Keratinocyte (primary cell): ENCODE measurements at regions not wholly inside any gene's neighbourhood (a gene's known extent, or its start where the extent isn't known, plus 50 kb on each side); places are given as distances from the start of the nearest gene placed in this dataset.

Experiments
- DNase-seq: peaks from one replicate; pipeline ENCODE4 v3.0.0-alpha.2; 2011; ENCODE audit warnings: low read depth, missing footprints, low spot score
- FAIRE-seq: peaks from 2 replicates; lab custom pipeline; 2011; peaks lifted over from hg19 to GRCh38; lab: Jason Lieb, UNC
- H2AFZ ChIP-seq: 2 replicates; pipeline ENCODE4 v1.6.0; 2012; ENCODE audit warnings: low read length, control low read depth, inconsistent platforms; ENCODE audit not compliant: control insufficient read depth
- H3K27ac ChIP-seq: 2 replicates; pipeline ENCODE4 v1.5.1; 2011; ENCODE audit warnings: low read length; ENCODE audit not compliant: control insufficient read depth, insufficient read depth
- H3K27me3 ChIP-seq: 3 replicates; pipeline ENCODE4 v1.6.0; 2011; ENCODE audit warnings: low read length; ENCODE audit not compliant: control insufficient read depth, insufficient read depth; ENCODE audit errors: extremely low read depth
- H3K36me3 ChIP-seq, 2 experiments: 2 replicates in 1 of 2; 3 replicates in 1 of 2; pipeline ENCODE4 v1.5.1; 2011; ENCODE audit warnings: low read length in 2 of 2, mild to moderate bottlenecking in 1 of 2; ENCODE audit not compliant: control insufficient read depth in 2 of 2, insufficient read depth in 2 of 2; ENCODE audit errors: extremely low read depth in 1 of 2
- H3K4me1 ChIP-seq: 3 replicates; pipeline ENCODE4 v1.5.1; 2011; ENCODE audit warnings: low read length; ENCODE audit not compliant: control insufficient read depth, insufficient read depth; ENCODE audit errors: extremely low read depth
- H3K4me2 ChIP-seq: 3 replicates; pipeline ENCODE4 v1.6.0; 2011; ENCODE audit warnings: low read depth, low read length; ENCODE audit not compliant: control insufficient read depth, insufficient read depth; ENCODE audit errors: extremely low read depth
- H3K4me3 ChIP-seq, 3 experiments: fragments of 200-600 bp in 1 of 3; sonication (generic) in 1 of 3; 2 replicates in 2 of 3; 3 replicates in 1 of 3; pipeline ENCODE4 v1.5.1; 2011 to 2016; ENCODE audit warnings: low read length in 3 of 3, mild to moderate bottlenecking in 3 of 3, control low read depth in 2 of 3, inconsistent platforms in 1 of 3, low read depth in 1 of 3, mixed read lengths in 1 of 3, mixed run types in 1 of 3, moderate library complexity in 1 of 3; ENCODE audit not compliant: control insufficient read depth in 2 of 3, insufficient read depth in 2 of 3; ENCODE audit errors: extremely low read depth in 1 of 3
- H3K79me2 ChIP-seq: 2 replicates; pipeline ENCODE4 v1.6.0; 2012; ENCODE audit warnings: low read length; ENCODE audit not compliant: control insufficient read depth, insufficient read depth
- H3K9ac ChIP-seq: 3 replicates; pipeline ENCODE4 v1.6.0; 2011; ENCODE audit warnings: low read length; ENCODE audit not compliant: control insufficient read depth, insufficient read depth; ENCODE audit errors: extremely low read depth
- H3K9me1 ChIP-seq: 3 replicates; pipeline ENCODE4 v1.6.0; 2011; ENCODE audit warnings: low read length; ENCODE audit not compliant: control insufficient read depth, insufficient read depth; ENCODE audit errors: extremely low read depth
- H3K9me3 ChIP-seq: 2 replicates; pipeline ENCODE4 v1.5.1; 2012; ENCODE audit warnings: low read depth, low read length; ENCODE audit not compliant: control insufficient read depth
- H4K20me1 ChIP-seq: 3 replicates; pipeline ENCODE4 v1.6.0; 2011; ENCODE audit warnings: low read length; ENCODE audit not compliant: control insufficient read depth, insufficient read depth; ENCODE audit errors: extremely low read depth
- EZH2 ChIP-seq: IDR thresholded peaks from one replicate; pipeline ENCODE4 v1.6.1; 2012; ENCODE audit warnings: inconsistent platforms, mild to moderate bottlenecking, low read length, moderate library complexity
- dilution Hi-C: fragments of 300-500 bp; cut with MboI; formaldehyde crosslinking; loops from one replicate; pipeline ENCODE4 v1.7.0; 2020; ENCODE audit warnings: low sequenced_read_pairs; ENCODE audit not compliant: extremely low pct_ligation_motif_present
- TF ChIP-seq, protein P1 (sequence below), 3 experiments: IDR thresholded peaks in 1 of 3; conservative IDR thresholded peaks in 1 of 3; optimal IDR thresholded peaks in 1 of 3; 2 replicates in 2 of 3; 3 replicates in 1 of 3; pipeline versions ENCODE3 to v1.5.1; 2011; ENCODE audit warnings: low read length in 3 of 3, mild to moderate bottlenecking in 3 of 3, moderate library complexity in 2 of 3, control low read depth in 1 of 3, inconsistent platforms in 1 of 3; ENCODE audit not compliant: insufficient read depth in 2 of 3; ENCODE audit errors: extremely low read depth in 1 of 3

GRCh38 chr10:118518095-118518494 lies 77.4 kb downstream of the PRLHR start:
- Histone ChIP-seq H3K27me3 (no peaks in the 10 kb centered on the region), H3K27ac (no peak overlapping the region), H3K4me2 (no peak overlapping the region), H3K9ac (no peak overlapping the region), H3K36me3 (peaks cover 0 to 3% of the 10 kb centered on the region in 2 experiments), H3K9me3 (no peaks in the 10 kb centered on the region), H2AFZ (no peak overlapping the region), H3K9me1 (no peaks in the 10 kb centered on the region), H3K4me1 (peaks cover 14% of the 10 kb centered on the region), H3K4me3 (no peak overlapping the region), H3K79me2 (no peaks in the 10 kb centered on the region), H4K20me1 (no peaks in the 10 kb centered on the region)
- no peak for DNase-seq
- TF ChIP-seq, protein P1, sequence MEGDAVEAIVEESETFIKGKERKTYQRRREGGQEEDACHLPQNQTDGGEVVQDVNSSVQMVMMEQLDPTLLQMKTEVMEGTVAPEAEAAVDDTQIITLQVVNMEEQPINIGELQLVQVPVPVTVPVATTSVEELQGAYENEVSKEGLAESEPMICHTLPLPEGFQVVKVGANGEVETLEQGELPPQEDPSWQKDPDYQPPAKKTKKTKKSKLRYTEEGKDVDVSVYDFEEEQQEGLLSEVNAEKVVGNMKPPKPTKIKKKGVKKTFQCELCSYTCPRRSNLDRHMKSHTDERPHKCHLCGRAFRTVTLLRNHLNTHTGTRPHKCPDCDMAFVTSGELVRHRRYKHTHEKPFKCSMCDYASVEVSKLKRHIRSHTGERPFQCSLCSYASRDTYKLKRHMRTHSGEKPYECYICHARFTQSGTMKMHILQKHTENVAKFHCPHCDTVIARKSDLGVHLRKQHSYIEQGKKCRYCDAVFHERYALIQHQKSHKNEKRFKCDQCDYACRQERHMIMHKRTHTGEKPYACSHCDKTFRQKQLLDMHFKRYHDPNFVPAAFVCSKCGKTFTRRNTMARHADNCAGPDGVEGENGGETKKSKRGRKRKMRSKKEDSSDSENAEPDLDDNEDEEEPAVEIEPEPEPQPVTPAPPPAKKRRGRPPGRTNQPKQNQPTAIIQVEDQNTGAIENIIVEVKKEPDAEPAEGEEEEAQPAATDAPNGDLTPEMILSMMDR (optimal IDR thresholded peaks at IDR 0.05 in 1 of 3, IDR thresholded peaks at IDR 0.05 in 1 of 3, conservative IDR thresholded peaks at IDR 0.05 in 1 of 3; ENCODE audit: extremely low read depth in 1 of 3, insufficient read depth in 2 of 3, low read length in 3 of 3): no peak
- TF ChIP-seq EZH2: no peak
- dilution Hi-C loops: no loop called here
- FAIRE-seq: no peak

GRCh38 chr10:118516716-118517115 lies 78.7 kb downstream of the PRLHR start:
- DNase-seq (no peak), FAIRE-seq (no peak)
- Histone ChIP-seq H3K4me3 (no peak overlapping the region), H3K4me1 (peaks cover 4% of the 10 kb centered on the region), H3K9me1 (no peaks in the 10 kb centered on the region), H3K79me2 (no peaks in the 10 kb centered on the region), H3K27me3 (no peaks in the 10 kb centered on the region), H3K9me3 (no peaks in the 10 kb centered on the region), H3K4me2 (no peak overlapping the region), H3K27ac (no peak overlapping the region), H3K9ac (no peak overlapping the region), H2AFZ (no peak overlapping the region), H3K36me3 (peaks cover 0 to 3% of the 10 kb centered on the region in 2 experiments), H4K20me1 (no peaks in the 10 kb centered on the region)
- dilution Hi-C loops: no loop called here
- TF ChIP-seq EZH2: no peak
- TF ChIP-seq, protein P1 (optimal IDR thresholded peaks at IDR 0.05 in 1 of 3, IDR thresholded peaks at IDR 0.05 in 1 of 3, conservative IDR thresholded peaks at IDR 0.05 in 1 of 3; ENCODE audit: extremely low read depth in 1 of 3, insufficient read depth in 2 of 3, low read length in 3 of 3): no peak
